ENCODE measurements at regions not wholly inside any gene's neighbourhood (a gene's known extent, or its start where the extent isn't known, plus 50 kb on each side); places are given as distances from the start of the nearest gene placed in this dataset.

- ATAC-seq (ENCODE audit: low read depth) (no peak), DNase-seq (ENCODE audit: low spot score) (no peak)
- H3K36me3 ChIP-seq (ENCODE audit: low read depth): no peaks in the 10 kb centered on the region
- no peak overlapping the region for H3K4me3 ChIP-seq (ENCODE audit: severe bottlenecking)
- no peaks in the 10 kb centered on the region for H3K27me3 ChIP-seq (ENCODE audit: insufficient read depth, poor library complexity, severe bottlenecking)
- TF ChIP-seq, protein P1, sequence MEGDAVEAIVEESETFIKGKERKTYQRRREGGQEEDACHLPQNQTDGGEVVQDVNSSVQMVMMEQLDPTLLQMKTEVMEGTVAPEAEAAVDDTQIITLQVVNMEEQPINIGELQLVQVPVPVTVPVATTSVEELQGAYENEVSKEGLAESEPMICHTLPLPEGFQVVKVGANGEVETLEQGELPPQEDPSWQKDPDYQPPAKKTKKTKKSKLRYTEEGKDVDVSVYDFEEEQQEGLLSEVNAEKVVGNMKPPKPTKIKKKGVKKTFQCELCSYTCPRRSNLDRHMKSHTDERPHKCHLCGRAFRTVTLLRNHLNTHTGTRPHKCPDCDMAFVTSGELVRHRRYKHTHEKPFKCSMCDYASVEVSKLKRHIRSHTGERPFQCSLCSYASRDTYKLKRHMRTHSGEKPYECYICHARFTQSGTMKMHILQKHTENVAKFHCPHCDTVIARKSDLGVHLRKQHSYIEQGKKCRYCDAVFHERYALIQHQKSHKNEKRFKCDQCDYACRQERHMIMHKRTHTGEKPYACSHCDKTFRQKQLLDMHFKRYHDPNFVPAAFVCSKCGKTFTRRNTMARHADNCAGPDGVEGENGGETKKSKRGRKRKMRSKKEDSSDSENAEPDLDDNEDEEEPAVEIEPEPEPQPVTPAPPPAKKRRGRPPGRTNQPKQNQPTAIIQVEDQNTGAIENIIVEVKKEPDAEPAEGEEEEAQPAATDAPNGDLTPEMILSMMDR (IDR thresholded peaks at IDR 0.05; ENCODE audit: poor library complexity, severe bottlenecking): no peak
- no peaks in the 10 kb centered on the region for H3K9me3 ChIP-seq (ENCODE audit: severe bottlenecking)
- H3K4me1 ChIP-seq (ENCODE audit: insufficient read depth, poor library complexity, severe bottlenecking): no peaks in the 10 kb centered on the region
- H3K27ac ChIP-seq (ENCODE audit: poor library complexity, severe bottlenecking): no peak overlapping the region
Measured at GRCh38 chr3:78495301-78495700, 1272.5 kb downstream of the ROBO1 start.

DNA sequence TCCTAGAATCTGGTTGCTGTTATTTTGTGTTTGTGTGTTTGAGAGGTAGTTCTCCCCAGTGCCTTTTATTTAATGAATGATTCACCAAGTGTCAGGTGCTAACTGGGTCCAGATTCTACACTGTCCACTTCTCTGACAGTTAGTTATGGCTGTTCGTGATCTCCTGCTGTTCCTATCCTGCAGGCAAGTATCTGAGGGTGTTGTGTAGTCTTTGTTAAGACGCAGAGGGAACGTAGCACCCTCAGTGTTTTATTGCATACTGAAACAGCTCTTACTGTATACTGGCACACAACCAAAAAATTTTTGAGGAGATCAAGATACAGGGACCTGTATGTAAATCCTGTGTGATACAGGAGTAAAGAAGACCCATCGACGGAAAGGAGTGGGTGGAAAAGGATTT, 1271.3 kb downstream of the ROBO1 start:
- no peak overlapping the region for H3K27ac ChIP-seq (ENCODE audit: poor library complexity, severe bottlenecking)
- H3K27me3 ChIP-seq (ENCODE audit: insufficient read depth, poor library complexity, severe bottlenecking): no peaks in the 10 kb centered on the region
- no peak for DNase-seq (ENCODE audit: low spot score)
- no peaks in the 10 kb centered on the region for H3K4me1 ChIP-seq (ENCODE audit: insufficient read depth, poor library complexity, severe bottlenecking)
- TF ChIP-seq, protein P1 (IDR thresholded peaks at IDR 0.05; ENCODE audit: poor library complexity, severe bottlenecking): no peak
- H3K36me3 ChIP-seq (ENCODE audit: low read depth): no peaks in the 10 kb centered on the region
- H3K9me3 ChIP-seq (ENCODE audit: severe bottlenecking): no peaks in the 10 kb centered on the region
- H3K4me3 ChIP-seq (ENCODE audit: severe bottlenecking): no peak overlapping the region
- no peak for ATAC-seq (ENCODE audit: low read depth)

GRCh38 chr3:78497021-78497420, 1270.8 kb downstream of the ROBO1 start:
- ATAC-seq (ENCODE audit: low read depth): no peak
- no peak for DNase-seq (ENCODE audit: low spot score)
- Histone ChIP-seq H3K4me3 (ENCODE audit: severe bottlenecking) (no peak overlapping the region), H3K36me3 (ENCODE audit: low read depth) (no peaks in the 10 kb centered on the region), H3K27ac (ENCODE audit: poor library complexity, severe bottlenecking) (no peak overlapping the region), H3K4me1 (ENCODE audit: insufficient read depth, poor library complexity, severe bottlenecking) (no peaks in the 10 kb centered on the region), H3K9me3 (ENCODE audit: severe bottlenecking) (no peaks in the 10 kb centered on the region), H3K27me3 (ENCODE audit: insufficient read depth, poor library complexity, severe bottlenecking) (no peaks in the 10 kb centered on the region)
- TF ChIP-seq, protein P1 (IDR thresholded peaks at IDR 0.05; ENCODE audit: poor library complexity, severe bottlenecking): no peak

DNA sequence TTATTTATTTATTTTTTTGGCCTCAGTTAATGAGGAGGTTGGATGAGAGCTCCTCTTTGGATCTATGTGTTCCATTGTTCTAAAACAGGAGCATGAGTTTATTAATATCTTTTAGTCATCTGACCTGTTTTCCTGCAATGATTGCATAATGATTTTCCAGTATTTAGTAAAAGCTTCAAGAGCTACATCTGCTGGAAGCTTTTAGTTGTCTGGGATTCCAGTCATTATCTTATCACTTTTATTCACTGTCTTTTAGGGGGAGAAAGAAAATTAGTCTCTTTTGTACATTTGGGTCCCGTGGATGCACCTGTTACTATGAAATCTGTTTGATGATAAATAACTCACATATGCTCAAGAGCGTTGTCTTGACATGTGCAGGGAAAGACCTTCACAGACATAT, 1270.0 kb downstream of the ROBO1 start:
- TF ChIP-seq, protein P1 (IDR thresholded peaks at IDR 0.05; ENCODE audit: poor library complexity, severe bottlenecking): no peak
- Histone ChIP-seq H3K4me1 (ENCODE audit: insufficient read depth, poor library complexity, severe bottlenecking) (no peaks in the 10 kb centered on the region), H3K36me3 (ENCODE audit: low read depth) (no peaks in the 10 kb centered on the region), H3K27ac (ENCODE audit: poor library complexity, severe bottlenecking) (no peak overlapping the region), H3K27me3 (ENCODE audit: insufficient read depth, poor library complexity, severe bottlenecking) (no peaks in the 10 kb centered on the region), H3K4me3 (ENCODE audit: severe bottlenecking) (no peak overlapping the region), H3K9me3 (ENCODE audit: severe bottlenecking) (no peaks in the 10 kb centered on the region)
- ATAC-seq (ENCODE audit: low read depth): no peak
- no peak for DNase-seq (ENCODE audit: low spot score)

- H3K27me3 ChIP-seq (ENCODE audit: insufficient read depth, poor library complexity, severe bottlenecking): no peaks in the 10 kb centered on the region
- H3K9me3 ChIP-seq (ENCODE audit: severe bottlenecking): no peaks in the 10 kb centered on the region
- H3K4me1 ChIP-seq (ENCODE audit: insufficient read depth, poor library complexity, severe bottlenecking): peaks cover 15% of the 10 kb centered on the region
- H3K36me3 ChIP-seq (ENCODE audit: low read depth): no peaks in the 10 kb centered on the region
- DNase-seq (ENCODE audit: low spot score) (no peak), ATAC-seq (ENCODE audit: low read depth) (no peak)
- TF ChIP-seq, protein P1 (IDR thresholded peaks at IDR 0.05; ENCODE audit: poor library complexity, severe bottlenecking): no peak
- no peak overlapping the region for H3K4me3 ChIP-seq (ENCODE audit: severe bottlenecking)
- H3K27ac ChIP-seq (ENCODE audit: poor library complexity, severe bottlenecking): peak overlapping the region; percentile 44
Measured at GRCh38 chr3:78506061-78506460, 1261.7 kb downstream of the ROBO1 start.
